Nephron (organoid): ENCODE measurements at regions not wholly inside any gene's neighbourhood (a gene's known extent, or its start where the extent isn't known, plus 50 kb on each side); places are given as distances from the start of the nearest gene placed in this dataset.

Experiments used
- H3K27ac Mint-ChIP-seq, 3 experiments: 2 replicates each; pipeline ENCODE4 v1.8.0; 2020; ENCODE audit warnings: mixed read lengths in 3 of 3, mild to moderate bottlenecking in 2 of 3, moderate library complexity in 1 of 3
- H3K27me3 Mint-ChIP-seq: 2 replicates; pipeline ENCODE4 v1.8.0; 2021; ENCODE audit warnings: low read depth, mild to moderate bottlenecking, moderate library complexity, mixed read lengths
- H3K36me3 Mint-ChIP-seq: 2 replicates; pipeline ENCODE4 v1.8.0; 2020; ENCODE audit warnings: low read depth, mixed read lengths
- H3K4me1 Mint-ChIP-seq: 2 replicates; pipeline ENCODE4 v1.8.0; 2020; ENCODE audit warnings: mixed read lengths
- H3K4me3 Mint-ChIP-seq, 3 experiments: 2 replicates each; pipeline ENCODE4 v1.8.0; 2020; ENCODE audit warnings: mild to moderate bottlenecking in 3 of 3, mixed read lengths in 3 of 3, moderate library complexity in 2 of 3
- H3K9me3 Mint-ChIP-seq: 2 replicates; pipeline ENCODE4 v1.8.0; 2020; ENCODE audit warnings: mixed read lengths
- TF ChIP-seq, protein P1 (sequence below), 3 experiments: fragments of 200-600 bp; sonication (generic); IDR thresholded peaks; one replicate each; pipeline ENCODE4 v1.5.0; 2021; ENCODE audit warnings: antibody characterized with exemption in 3 of 3; ENCODE audit not compliant: unreplicated experiment in 3 of 3

DNA sequence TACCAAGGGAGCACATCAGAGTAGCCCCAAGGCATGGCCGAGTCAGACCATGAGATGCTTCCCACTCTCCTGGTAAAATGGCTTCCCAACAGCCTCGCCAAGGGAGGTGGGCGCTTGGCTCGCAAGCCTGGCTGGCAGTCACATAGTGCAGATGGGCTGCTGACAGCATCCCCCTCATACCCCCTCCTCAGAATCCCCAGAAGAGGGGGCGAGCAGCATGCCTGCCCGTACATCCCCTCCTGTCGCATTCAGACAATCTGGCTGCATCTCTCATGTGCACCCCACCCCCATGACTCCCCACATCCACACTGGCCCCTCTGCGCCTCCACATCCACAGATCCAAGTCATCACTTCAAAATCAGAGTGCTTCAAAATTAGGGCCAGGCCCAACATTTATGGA lies 54.0 kb upstream of the CES5A start:
- peaks cover 4% of the 10 kb centered on the region for H3K27me3 Mint-ChIP-seq
- no peaks in the 10 kb centered on the region for H3K9me3 Mint-ChIP-seq
- no peaks in the 10 kb centered on the region for H3K36me3 Mint-ChIP-seq
- no peak overlapping the region for H3K4me3 Mint-ChIP-seq
- TF ChIP-seq, protein P1, sequence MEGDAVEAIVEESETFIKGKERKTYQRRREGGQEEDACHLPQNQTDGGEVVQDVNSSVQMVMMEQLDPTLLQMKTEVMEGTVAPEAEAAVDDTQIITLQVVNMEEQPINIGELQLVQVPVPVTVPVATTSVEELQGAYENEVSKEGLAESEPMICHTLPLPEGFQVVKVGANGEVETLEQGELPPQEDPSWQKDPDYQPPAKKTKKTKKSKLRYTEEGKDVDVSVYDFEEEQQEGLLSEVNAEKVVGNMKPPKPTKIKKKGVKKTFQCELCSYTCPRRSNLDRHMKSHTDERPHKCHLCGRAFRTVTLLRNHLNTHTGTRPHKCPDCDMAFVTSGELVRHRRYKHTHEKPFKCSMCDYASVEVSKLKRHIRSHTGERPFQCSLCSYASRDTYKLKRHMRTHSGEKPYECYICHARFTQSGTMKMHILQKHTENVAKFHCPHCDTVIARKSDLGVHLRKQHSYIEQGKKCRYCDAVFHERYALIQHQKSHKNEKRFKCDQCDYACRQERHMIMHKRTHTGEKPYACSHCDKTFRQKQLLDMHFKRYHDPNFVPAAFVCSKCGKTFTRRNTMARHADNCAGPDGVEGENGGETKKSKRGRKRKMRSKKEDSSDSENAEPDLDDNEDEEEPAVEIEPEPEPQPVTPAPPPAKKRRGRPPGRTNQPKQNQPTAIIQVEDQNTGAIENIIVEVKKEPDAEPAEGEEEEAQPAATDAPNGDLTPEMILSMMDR (IDR thresholded peaks at IDR 0.05; ENCODE audit: unreplicated experiment in 3 of 3): no peak
- H3K27ac Mint-ChIP-seq: no peak overlapping the region
- peaks cover 5% of the 10 kb centered on the region for H3K4me1 Mint-ChIP-seq

DNA sequence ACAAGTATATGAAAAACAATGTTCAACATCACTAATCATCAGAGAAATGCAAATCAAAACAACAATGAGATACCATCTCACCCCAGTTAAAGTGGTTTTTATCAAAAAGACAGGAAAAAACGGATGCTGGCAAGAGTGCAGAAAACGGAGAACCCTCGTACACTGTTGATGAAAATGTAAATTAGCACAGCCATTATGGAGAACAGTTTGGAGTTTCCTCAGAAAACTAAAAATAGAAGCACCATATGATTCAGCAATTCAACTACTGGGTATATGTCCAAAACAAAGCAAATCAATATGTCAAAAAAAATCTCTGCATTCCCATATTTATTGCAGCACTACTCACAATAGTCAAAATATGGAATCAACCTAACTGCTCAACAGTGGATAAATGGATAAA lies 50.1 kb upstream of the CES5A start:
- Mint-ChIP-seq H3K36me3 (no peaks in the 10 kb centered on the region), H3K27me3 (peaks cover 14% of the 10 kb centered on the region), H3K4me3 (no peak overlapping the region), H3K27ac (peak overlapping the region in 1 of 3 experiments; percentile 10), H3K4me1 (peaks cover 5% of the 10 kb centered on the region), H3K9me3 (peaks cover 2% of the 10 kb centered on the region)
- TF ChIP-seq, protein P1 (IDR thresholded peaks at IDR 0.05; ENCODE audit: unreplicated experiment in 3 of 3): no peak
